ENCODE measurements at regions not wholly inside any gene's neighbourhood (a gene's known extent, or its start where the extent isn't known, plus 50 kb on each side); places are given as distances from the start of the nearest gene placed in this dataset.

DNA sequence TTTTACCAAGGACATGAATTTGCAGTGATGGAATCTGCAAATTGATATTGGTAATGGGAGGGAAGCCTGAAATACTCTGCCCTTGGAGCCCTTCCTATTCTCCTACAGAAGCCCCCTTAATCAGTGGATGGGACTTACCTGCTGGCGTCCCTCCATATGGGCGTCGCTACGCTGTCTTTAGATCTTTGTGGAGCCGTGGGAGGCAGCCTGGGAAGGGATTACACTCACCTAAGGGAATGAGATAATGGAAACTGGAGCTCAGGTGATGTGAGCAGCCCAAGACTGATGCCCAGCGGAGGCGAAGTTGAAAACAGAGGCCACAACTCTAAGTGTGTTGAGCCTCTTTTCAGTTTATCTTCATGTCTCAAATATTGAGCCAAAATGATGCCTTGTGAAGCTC lies 306.6 kb downstream of the MYCN start:
- no peak overlapping the region for H3K9ac ChIP-seq
- no peaks in the 10 kb centered on the region for H3K27me3 ChIP-seq (ENCODE audit: control insufficient read depth, insufficient read depth, low read length)
- H3K27ac ChIP-seq: no peak overlapping the region
- TF ChIP-seq, protein P1, sequence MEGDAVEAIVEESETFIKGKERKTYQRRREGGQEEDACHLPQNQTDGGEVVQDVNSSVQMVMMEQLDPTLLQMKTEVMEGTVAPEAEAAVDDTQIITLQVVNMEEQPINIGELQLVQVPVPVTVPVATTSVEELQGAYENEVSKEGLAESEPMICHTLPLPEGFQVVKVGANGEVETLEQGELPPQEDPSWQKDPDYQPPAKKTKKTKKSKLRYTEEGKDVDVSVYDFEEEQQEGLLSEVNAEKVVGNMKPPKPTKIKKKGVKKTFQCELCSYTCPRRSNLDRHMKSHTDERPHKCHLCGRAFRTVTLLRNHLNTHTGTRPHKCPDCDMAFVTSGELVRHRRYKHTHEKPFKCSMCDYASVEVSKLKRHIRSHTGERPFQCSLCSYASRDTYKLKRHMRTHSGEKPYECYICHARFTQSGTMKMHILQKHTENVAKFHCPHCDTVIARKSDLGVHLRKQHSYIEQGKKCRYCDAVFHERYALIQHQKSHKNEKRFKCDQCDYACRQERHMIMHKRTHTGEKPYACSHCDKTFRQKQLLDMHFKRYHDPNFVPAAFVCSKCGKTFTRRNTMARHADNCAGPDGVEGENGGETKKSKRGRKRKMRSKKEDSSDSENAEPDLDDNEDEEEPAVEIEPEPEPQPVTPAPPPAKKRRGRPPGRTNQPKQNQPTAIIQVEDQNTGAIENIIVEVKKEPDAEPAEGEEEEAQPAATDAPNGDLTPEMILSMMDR (IDR thresholded peaks at IDR 0.05): no peak
- H3K4me2 ChIP-seq (ENCODE audit: low read length): no peak overlapping the region
- no peaks in the 10 kb centered on the region for H3K9me3 ChIP-seq (ENCODE audit: control insufficient read depth, low read length)
- no peaks in the 10 kb centered on the region for H3K4me1 ChIP-seq
- H2AFZ ChIP-seq: no peak overlapping the region
- no peak overlapping the region for H3K4me3 ChIP-seq (ENCODE audit: low read depth, low read length)
- H3K79me2 ChIP-seq: no peaks in the 10 kb centered on the region
- H3K36me3 ChIP-seq (ENCODE audit: control insufficient read depth, insufficient read depth, low read length): no peaks in the 10 kb centered on the region

DNA sequence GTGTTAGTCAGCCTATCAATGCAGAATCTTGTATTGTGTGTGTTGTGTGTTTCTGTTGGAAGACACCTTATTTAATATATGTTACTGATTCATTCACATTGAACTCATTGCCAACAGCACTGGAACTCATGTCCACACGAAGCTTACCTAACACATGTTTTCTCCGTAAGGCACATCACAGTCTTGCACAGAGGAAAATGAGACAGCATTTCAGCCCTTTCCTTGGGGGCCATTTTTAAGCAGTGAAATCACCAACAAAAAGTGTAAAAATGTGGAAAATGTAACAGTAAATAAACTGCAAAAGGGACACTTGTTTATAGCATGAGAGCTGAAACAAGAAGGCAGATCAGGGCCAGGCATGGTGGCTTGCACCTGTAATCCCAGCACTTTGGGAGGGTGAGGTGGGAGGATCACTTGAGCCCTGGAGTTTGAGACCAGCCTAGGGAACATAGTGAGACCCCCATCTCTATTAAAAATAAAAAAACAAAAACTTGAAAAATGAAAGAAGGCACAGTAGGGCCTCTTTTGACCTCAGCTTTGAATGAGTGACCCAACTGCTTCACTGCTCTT lies 306.0 kb downstream of the MYCN start:
- Histone ChIP-seq H3K4me3 (ENCODE audit: low read depth, low read length) (no peak overlapping the region), H3K9me3 (ENCODE audit: control insufficient read depth, low read length) (no peaks in the 10 kb centered on the region), H3K79me2 (no peaks in the 10 kb centered on the region), H3K4me2 (ENCODE audit: low read length) (no peak overlapping the region), H3K36me3 (ENCODE audit: control insufficient read depth, insufficient read depth, low read length) (no peaks in the 10 kb centered on the region), H3K4me1 (no peaks in the 10 kb centered on the region), H2AFZ (no peak overlapping the region), H3K27me3 (ENCODE audit: control insufficient read depth, insufficient read depth, low read length) (no peaks in the 10 kb centered on the region), H3K9ac (no peak overlapping the region), H3K27ac (no peak overlapping the region)
- TF ChIP-seq, protein P1 (IDR thresholded peaks at IDR 0.05): no peak

DNA sequence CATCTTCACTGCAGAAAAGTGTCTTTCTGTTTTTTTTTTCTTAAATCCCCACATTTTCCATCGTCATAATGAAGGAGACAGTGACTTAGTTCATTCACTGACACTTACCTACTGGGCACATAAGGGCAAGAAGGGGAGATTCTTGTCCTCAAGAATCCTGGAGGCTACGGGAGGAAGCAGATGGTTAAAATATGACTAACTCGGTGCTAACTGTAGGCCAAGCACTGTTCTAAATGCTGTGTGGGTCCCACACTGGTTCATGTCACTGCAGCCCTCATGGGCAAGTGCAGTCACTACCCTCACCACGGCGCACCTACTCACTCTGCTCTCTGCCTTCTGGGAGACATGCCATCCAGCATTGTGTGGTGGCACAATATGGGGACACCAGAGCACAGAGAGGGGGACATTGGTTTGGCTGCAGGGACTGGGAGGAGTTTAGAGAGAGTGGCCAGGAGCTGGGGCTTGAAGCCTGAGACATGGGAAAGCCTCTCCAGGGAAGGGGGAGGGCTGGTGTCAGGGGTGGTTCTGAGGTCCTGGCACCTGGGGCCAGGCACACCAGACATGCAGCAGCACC lies 305.2 kb downstream of the MYCN start:
- TF ChIP-seq, protein P1 (IDR thresholded peaks at IDR 0.05): no peak
- Histone ChIP-seq H3K4me3 (ENCODE audit: low read depth, low read length) (no peak overlapping the region), H3K79me2 (no peaks in the 10 kb centered on the region), H3K36me3 (ENCODE audit: control insufficient read depth, insufficient read depth, low read length) (no peaks in the 10 kb centered on the region), H2AFZ (no peak overlapping the region), H3K4me2 (ENCODE audit: low read length) (no peak overlapping the region), H3K27me3 (ENCODE audit: control insufficient read depth, insufficient read depth, low read length) (no peaks in the 10 kb centered on the region), H3K9ac (no peak overlapping the region), H3K27ac (no peak overlapping the region), H3K4me1 (no peaks in the 10 kb centered on the region), H3K9me3 (ENCODE audit: control insufficient read depth, low read length) (no peaks in the 10 kb centered on the region)

DNA sequence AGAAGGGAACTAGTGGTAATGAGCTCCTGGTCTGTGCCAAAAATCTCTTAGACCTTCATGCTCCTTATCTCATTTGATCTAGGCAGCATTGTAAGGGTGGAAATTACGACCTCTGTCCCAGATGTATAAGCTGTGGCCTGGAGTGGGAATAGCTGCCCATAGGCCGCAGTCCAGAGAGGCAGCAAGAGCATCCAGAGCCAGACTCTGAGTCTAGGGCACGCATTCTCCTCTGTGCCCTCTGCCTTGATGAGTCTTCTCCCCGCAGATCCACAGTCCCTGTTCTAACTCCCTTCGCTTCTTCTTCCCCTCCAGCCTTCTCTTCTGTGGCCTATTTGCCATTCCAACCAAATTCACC lies 304.6 kb downstream of the MYCN start:
- TF ChIP-seq, protein P1 (IDR thresholded peaks at IDR 0.05): no peak
- no peaks in the 10 kb centered on the region for H3K4me1 ChIP-seq
- no peaks in the 10 kb centered on the region for H3K27me3 ChIP-seq (ENCODE audit: control insufficient read depth, insufficient read depth, low read length)
- H3K36me3 ChIP-seq (ENCODE audit: control insufficient read depth, insufficient read depth, low read length): no peaks in the 10 kb centered on the region
- no peak overlapping the region for H3K4me2 ChIP-seq (ENCODE audit: low read length)
- no peak overlapping the region for H3K9ac ChIP-seq
- no peaks in the 10 kb centered on the region for H3K79me2 ChIP-seq
- H3K4me3 ChIP-seq (ENCODE audit: low read depth, low read length): no peak overlapping the region
- H3K9me3 ChIP-seq (ENCODE audit: control insufficient read depth, low read length): no peaks in the 10 kb centered on the region
- no peak overlapping the region for H3K27ac ChIP-seq
- no peak overlapping the region for H2AFZ ChIP-seq
